Neural progenitor cell (in vitro differentiated cells): ENCODE measurements at regions not wholly inside any gene's neighbourhood (a gene's known extent, or its start where the extent isn't known, plus 50 kb on each side); places are given as distances from the start of the nearest gene placed in this dataset.

Experiments used
- CTCF ChIP-seq: fragments of 200-600 bp; sonication (generic); IDR thresholded peaks from 2 replicates; pipeline ENCODE4 v1.5.1; 2017; ENCODE audit warnings: antibody characterized with exemption, mild to moderate bottlenecking
- EZH2 ChIP-seq: fragments of 200-600 bp; sonication (generic); IDR thresholded peaks from 2 replicates; pipeline ENCODE4 v1.6.1; 2017; ENCODE audit warnings: antibody characterized with exemption, mild to moderate bottlenecking, moderate library complexity
- EZH2phosphoT487 ChIP-seq: fragments of 200-600 bp; sonication (generic); IDR thresholded peaks from 2 replicates; pipeline ENCODE4 v1.6.1; 2017; ENCODE audit warnings: antibody characterized with exemption

DNA sequence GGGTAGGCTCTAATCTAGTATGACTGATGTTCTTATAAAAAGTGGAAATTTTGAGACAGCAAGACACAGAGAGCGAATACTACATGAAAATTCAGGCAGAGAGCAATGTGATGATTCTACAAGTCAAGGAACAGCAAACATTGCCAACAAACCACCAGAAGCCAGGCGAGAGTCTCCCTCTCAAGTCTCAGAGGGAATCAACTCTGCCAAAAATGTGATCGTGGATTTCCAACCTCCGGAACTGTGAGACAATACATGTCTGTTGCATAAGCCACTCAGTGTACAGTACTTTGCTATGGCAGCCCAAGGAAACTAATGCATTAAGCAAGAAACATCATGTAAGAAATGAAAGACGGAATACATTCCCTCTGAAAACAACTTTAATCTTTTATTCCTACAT is 52.1 kb upstream of the CCNG1 start:
- no peak for TF ChIP-seq CTCF
- no peak for TF ChIP-seq EZH2
- TF ChIP-seq EZH2phosphoT487: no peak
